Stimulated activated CD4-positive, alpha-beta T cell treated with anti-CD3 and anti-CD28 coated beads, Interleukin-2, amount 100 ng/mL, for 4 hours (primary cell): ENCODE measurements at regions not wholly inside any gene's neighbourhood (a gene's known extent, or its start where the extent isn't known, plus 50 kb on each side); places are given as distances from the start of the nearest gene placed in this dataset.

Experiments used
- DNase-seq: peaks from one replicate; pipeline ENCODE4 v3.0.0-alpha.2; 2020; ENCODE audit warnings: low read depth

DNA sequence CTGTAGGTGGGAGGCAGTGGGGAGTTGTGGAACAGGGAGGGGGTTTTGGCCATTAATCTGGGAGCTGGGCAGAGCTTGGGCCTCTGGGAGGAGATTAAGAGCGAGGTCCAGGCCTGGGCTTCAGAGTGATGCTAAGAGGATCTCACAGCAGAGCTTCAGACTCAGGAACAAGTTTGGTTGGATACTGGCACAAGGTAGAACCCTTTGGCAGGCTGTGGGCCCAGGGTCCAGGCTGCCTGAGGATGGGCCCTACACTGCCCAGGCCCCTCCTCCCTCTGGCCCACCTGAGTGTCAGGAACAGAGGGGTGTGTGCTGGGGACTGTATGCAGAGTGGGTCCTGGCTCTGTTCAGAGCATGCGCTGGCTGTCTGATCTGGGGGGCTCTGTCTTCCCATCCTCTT, 334.9 kb downstream of the CYP26B1 start:
- DNase-seq, result no peak

DNA sequence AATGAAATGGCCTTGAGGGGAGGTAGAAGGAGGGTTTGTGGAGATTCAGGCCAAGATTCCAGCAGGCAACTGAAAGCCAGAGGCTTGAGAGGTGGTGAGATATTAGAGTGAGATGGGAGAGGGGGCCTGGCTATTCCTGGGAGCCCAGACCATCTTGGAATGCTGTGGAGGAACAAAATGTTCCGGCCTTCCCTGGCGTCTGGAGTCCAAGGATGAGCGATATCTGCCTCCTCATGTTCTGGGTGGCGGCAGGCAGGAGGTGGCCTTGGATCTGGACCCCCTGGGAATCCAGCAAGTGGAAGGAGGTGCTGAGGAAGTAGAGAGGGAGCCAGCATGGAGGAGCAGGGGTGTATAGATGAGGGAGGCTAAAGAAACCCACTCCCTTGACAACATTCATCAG, 335.9 kb downstream of the CYP26B1 start:
- no peak for DNase-seq

DNA sequence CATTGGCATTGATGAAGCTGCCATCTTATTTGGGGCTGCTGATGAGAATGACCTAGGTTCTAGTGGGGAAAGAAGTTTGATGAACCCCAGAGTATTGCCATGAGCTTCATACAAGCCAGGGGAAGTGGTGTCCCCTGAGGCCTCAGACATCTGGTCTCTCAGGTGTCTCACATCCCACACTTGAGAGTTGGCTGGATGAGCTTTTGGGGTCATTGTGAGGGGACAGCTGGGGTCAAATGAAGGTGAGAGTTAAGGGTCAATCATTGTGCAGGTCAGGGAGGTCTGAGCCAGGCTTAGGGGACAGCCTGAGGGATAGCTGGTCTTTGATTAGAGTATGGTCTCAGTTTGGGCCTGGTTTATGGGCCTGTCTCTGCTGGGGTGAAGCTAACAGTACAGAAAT, 336.5 kb downstream of the CYP26B1 start:
- DNase-seq, result no peak

DNA sequence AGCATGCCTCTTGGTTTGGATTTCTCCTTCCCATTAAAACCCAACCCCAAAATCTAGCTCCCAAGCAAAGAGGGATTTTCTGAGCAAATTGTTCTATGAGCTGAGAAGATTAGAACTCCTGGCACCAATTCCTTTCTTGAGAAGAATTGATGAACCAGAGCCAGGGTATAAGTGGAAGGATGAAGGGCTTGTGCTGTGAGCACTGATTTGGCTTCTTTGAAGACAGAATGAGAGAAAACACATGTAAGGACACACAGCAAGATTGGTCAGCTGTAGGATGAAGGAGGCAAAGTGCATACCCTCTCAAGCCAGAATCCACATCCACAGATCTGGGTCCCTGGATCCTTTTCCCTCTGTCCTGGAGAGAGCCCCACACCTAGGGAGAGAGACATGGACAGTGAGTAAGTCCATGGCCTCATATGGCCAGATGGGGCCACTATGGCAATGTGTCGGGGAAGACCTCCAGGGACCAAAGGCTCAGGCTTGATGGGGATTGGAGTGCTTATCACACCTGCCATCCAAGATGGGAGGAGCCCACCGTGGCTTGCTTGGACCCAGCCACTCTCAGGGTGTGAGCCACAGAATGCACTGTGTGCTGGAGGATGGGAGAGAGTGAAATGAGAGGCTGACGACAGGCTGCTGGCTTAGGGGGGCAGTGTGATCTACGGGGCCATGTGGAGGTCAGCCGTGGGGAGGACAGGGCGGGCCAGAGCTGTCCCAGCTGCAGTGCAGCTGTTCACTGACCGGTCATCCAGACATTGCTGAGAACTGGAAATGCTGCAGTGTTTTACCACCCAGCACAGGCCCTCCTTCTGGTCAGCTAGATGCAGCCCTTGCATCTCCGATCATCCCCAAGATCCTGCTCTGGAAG, 339.8 kb downstream of the CYP26B1 start:
- DNase-seq, result no peak

DNA sequence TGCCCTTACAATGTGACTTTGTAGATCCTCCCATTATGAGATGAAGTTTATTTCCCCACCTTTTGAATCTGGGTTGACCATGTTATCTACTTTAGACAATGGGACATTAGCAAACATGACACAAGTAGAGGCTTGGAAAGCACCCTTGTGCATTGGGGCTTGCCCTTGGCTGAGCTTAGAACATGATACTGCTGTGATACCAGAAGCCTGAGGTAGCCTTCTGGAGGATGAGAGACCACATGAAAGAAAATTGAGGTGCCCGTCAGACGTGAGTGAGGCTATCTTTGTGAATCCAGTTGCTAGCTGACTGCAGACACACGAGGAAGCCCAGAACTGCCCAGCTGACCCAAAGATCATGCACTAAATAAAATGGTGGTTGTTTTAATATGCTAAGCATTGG, 341.2 kb downstream of the CYP26B1 start:
- DNase-seq, result no peak

DNA sequence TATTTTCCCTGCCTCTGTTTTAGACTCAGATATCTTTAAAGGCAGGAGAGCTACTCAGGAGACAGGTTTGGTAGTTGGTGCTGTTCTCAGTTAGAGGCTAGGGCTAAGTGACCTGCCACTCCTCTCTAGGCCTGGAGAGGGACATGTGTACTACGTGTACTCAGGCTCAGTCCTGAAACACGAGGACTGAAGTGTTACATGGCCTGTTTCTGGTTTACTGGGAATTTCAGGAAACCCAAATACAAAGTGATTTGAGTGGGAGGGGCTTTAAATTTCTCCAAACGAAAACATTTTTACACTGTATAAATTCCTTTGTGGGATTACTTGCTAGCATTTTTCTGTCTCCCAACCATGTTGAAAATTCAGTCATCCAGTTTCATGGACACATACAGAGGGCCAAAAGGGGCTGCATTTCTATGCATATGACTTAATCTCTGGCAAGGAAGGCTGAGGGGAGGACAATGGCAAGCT, 343.3 kb downstream of the CYP26B1 start:
- no peak for DNase-seq

DNA sequence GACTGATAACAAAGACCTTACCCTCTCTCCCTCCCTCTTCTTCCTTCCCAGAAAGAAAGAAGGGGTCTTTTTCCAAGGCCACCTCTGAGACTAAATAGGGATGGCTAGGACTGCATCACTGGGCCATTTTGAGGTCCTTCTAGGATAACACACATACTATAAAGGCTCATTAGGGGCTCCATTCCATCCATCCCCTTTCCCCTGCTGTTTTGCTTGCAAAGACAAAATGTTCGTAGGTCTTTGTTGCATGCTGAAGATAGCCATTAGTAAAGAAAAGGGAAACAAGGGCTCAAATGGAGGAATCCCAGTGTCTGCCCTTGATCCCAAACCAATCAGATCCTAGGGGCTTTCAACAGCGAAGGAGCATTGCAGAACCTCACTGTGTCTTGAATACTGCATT, 344.3 kb downstream of the CYP26B1 start:
- DNase-seq, result no peak

DNA sequence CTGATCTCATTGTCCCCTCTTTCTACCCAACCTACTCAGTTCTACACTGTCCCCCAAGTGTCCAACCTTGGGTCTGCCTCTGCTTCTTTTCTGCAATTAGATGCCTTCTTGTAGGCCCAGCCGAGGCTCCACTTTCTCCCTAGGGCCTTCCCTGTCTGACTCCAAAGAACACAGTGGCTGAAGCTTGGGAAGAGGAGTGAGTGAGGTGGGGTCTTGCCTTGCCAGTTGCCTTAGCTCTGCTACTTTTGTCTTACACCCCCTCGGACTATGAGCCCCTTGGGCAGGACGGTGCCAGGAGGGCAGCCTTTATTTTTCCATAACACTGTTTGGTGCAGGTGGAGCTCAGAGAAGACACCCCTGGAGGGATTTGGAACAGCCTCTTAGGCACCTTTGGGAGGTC, 345.1 kb downstream of the CYP26B1 start:
- DNase-seq, result no peak

DNA sequence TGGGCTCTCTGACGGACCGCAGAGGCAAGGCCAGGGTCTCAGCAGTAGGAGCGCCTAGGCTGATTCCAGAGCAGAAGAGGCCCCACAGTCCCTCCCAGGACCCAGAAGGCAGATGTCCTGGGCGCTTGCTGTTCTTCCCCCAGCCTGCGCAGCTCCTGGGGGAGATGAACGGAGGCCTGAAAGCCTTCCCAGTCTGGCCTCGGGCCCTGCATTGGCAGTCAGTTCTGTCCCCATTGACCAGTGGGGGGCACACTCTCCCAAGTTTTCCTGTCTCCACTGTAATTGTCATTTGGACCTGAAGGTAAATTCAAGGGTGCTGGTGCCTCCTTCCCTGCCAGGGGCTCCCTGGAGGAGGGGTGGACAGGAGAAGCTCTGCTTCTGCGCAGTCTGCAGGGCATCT, 345.7 kb downstream of the CYP26B1 start:
- DNase-seq, result no peak

DNA sequence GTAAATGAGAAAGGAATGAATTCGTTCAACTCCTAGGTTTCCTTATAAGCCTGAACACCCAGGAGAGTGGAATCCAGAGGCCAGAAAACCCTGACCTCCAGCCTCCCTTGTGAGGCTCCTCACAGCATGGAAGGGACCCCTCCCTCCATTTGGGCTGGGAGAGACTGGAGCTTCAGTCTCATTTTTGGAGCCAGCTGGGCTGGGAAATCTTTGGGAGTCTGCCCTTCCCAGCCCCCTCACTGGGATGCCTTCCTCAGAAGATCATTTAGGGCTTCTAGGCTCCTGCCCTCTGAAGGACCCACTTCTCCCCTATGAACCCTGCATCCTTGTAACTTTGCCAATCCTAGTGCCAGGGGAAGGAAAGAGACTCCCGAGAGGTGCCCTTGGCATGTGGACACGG, 346.1 kb downstream of the CYP26B1 start:
- DNase-seq, result no peak

DNA sequence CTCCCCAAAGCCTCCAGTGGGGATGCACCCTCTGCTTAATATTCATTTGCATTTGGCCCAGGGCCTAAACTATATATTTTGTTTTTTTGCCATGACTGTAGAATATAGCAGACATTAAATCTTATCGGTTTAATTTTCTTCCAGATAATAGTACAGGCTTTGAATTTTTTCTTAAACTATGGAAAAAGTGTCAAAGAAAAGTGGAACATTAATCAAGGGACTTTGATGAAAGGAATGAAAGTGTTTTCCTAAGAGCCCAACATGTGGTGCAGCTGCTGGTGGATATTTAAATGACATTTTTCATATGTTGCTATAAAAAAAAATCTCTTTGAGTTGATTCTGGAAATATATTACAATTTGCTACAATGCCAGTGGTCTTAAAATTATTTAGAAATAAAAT, 346.8 kb downstream of the CYP26B1 start:
- no peak for DNase-seq

DNA sequence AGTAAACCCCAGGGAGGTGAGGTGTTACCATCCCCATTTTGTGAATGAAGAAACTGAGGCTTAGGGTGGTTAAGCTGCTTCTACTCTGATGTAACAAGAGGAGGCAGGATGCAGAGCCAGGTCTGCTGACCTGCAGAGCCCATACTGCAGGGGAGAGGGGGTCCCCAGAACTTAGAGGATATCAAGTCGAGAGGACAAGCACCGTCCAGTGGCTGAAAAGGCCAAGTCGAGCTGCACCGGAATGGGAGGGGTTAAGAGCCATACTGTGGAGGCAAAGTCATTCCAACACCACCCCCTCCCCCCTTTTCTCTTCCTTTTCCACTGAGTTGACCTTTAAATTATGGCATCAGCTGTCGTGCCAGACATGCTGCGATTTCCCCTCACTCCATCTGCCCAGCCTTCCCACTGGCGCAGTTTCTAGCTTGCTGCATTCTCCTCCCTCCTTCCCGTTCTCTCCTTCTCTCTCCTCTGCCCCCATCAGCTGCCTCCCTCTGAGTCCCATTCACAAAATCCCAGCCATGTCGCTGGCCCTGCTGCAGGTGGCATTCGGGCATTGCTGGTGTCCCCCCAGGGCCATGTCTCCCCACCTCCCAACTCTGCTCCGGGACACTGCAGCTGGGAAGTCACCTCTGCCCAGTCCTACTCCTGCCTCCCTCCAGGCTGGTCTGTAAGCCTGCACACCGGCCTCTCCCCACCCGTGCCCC, 346.9 kb downstream of the DYSF start:
- no peak for DNase-seq

DNA sequence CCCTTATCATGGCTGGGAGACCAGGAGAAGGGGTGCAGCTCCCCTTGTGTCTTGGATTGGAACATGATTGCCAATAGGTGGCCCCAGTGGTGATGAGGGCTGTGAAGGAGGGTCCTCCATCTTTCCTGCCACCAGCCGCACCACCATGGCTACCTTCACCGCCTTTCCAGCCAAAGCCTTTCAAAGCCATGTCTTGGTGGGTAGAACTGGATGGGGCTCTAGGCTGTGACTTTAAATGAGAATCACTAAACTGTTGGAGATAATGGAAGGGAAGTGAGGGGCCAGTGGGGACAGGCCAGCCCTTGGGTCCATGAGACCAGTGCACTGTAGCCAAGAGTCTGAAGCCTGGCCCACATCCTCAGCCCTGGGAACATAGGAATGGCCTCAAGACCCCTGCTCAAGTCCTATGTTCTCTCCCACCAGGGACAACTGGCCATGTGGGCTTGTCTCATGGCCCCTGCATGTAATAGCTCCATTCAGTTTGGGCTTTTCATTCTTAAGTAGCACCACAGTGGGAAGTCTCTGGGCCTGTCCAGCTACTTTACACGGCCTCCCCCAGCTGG, 345.7 kb downstream of the DYSF start:
- no peak for DNase-seq

DNA sequence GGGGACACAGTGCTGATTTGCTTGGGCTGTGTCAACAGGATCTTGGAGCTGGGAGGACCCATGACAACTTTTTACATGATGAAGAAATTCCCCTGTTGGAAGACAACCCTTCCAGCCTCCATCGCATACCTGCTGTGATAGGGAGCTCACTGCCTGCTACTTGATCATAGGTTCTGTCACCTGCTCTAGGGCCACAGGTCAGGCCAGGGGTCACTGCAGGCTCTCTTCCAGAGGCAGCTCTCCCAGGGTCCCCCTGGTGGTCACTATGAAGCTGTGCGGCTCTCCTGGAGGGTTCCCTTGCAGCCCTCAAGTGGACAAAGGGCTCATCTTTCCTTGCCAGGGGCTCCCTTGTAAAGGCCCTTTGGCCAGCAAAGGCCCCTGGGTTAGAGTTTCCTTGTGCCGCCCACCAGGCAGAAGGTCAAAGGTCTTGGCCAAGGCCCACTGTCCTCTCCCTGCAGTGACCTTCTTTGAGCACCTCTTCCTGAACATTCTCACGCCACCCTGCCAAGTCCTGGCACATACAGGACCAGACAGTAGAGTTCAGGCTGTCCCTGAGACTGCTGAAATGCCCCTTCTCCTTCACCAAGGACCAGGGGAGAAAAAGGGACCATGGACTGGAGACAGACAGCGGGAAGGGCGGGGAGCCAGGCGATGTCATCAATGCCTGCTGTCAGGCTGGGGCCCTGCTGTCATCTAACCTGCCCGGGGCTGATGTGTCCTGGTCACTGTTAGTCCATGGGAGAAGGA, 345.1 kb downstream of the DYSF start:
- DNase-seq, result no peak

DNA sequence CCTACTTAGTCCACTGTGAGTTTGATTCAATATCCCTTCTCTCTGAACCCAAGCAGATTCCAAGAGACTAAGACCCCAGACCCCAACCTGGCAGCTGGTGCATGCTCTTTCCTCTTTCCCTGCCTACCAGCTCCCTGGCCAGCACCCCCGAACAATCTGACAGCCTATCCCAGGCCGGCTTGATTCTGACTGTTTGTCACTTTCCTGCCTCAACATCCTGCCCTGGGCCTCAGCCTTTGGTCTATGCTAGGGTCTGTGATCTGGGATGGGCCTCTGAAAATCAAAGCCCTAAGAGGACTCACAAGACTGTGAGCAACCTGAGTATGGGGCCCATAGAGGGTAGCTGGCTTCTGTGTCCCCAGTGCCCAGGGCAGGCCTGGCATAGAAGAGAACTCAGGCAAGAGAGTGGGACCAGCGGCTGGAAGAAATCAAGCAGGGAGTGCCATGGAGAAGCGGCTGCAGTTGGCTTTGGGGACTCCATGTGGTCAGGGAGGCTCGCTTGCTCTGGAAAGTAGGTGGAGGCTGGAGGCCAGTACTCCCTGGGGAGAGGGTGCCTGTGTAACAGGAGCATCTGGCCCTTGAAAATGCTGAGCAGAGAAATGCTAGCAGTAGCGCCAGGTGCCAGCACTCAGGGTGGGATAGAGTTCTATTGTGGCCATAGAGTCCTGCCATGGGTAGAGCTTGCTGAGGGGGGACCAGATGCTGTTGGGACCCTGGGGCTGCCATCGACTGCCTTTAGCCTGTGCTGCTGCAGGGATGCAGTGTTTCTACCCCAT, 343.9 kb downstream of the DYSF start:
- no peak for DNase-seq

DNA sequence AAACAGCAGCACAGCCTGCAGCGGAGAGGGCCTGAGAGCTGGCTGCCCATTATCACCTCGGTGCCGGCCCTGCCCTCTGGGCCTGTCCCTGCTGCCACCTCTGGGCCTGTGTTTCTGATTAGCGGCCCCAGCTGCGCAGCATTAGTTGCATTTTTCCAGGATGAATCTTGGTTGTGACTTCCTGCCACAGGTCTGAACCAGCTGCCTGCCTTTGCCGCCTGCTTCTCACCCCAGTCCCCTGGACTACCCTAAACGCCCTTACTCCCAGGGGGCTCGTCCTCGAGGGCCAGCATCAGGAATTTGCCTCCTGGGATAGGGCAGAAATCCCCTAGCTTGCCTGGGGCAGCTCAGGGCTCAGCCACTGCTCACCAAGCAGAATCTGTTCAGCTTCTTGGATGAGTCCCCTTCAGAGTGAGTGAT, 342.8 kb downstream of the DYSF start:
- DNase-seq, result no peak

DNA sequence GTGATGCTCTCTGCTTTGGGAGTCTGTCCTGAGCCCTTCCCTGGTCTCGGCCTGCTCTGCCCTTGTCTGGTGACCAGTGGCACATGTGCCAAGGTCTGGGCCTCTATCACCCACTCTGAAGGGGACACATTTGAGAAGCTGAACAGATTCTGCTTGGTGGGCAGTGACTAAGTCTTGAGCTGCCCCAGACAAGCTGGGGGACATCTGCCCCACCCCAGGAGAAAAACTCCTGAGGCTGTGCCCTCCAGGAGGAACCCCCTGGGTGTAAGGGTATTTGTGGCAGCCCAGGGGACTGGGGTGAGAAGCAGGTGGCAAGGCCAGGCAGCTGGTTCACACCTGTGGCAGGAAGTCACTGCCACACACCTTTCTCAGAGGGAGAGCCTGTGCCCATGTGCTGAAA, 342.1 kb downstream of the DYSF start:
- no peak for DNase-seq

DNA sequence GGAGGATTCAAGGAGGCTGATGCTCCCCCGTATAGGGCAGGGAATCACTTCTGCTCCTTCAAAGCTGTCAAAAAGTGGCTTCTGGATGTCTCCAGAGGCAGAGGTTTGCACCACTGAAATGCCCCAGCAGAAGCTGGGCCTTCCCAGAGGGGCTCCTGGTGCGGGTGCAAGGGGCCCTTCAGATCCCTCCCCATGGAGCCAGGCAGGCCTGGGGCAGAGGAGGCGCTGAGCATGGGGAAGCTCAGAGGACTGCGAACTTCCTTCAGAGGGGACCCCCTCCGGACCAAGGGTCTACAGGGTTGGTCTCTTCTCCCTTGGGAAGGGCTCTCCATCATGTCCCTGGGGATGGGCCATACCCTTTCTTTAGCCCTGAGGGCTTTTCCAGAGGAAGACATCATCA, 341.2 kb downstream of the DYSF start:
- no peak for DNase-seq

DNA sequence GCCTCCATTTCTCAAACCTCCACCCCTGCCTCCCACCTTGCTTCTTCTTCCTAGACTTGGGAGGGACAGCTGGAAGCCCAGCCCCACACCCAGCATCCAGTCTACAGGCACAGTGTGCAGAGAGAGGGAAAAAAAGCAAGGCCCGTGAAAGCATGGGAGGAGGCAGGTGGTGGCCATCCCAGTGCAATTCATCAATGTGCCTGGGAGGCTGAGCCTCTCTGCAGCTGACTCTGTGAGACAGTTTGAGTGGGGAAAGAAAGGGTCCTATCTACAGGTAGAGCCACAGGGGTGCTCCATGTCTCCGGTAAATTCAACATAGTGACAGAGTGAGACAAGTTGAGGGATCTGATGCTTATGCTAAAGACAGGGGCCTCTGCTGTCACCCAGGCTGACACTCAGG, 340.6 kb downstream of the DYSF start:
- DNase-seq, result no peak

DNA sequence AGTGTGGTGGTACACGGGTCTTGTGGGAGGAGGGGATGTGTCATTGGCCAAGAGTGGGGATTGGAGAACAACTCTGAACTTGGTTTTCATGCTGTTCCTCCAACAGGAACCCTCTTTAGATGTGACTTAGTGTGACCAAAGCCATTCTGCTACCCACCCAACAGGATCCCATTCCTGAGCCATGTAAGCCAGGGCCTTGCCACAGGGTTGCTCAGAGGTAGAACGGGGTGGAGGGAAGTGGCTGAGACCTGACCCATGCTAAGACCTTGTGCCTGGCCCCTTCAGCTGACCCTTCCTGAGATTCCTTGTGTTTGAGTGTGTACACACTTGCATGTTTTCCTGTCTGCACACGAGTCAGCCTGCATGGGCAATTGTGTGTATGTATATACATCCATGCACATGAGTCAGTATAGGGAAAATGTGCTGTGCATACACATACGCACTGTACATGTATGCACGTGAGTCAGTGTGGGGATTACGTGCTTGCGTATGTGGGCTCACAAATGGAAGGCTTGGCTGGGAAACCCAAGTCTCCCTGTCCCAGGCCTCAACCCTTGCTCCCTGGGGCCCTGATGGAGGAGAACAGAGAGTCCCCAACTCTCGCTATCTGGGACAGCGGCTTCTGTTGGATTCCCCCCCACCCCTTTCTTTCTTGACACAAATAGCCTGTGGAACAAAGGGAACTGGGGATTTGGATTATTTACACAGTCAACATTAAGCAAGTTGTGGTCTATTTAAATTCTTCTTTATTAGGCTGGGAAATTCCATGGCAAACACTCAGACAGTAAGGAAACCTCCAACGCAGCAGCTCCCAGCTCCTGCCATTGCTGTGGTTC, 339.8 kb downstream of the DYSF start:
- no peak for DNase-seq
